ENCODE measurements at regions not wholly inside any gene's neighbourhood (a gene's known extent, or its start where the extent isn't known, plus 50 kb on each side); places are given as distances from the start of the nearest gene placed in this dataset.

DNA sequence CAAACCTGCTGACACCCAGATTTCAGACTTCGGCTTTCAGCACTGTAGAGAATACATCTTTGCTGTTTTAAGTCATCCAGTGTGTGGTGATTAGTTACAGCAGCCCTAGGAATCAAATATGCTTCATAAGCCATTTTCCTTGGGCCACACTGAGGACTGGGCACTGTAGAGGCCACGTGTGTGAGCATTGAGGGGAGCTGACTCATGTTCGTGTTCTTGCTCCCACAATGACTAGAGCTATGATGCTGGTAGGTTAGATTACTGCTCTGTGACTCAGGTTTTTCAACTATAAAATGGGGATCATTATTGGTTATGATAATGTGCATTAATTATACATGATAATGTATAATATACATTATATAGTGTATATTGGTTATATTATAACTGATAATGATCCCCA is 96.5 kb upstream of the PALM2AKAP2 start:
- no peak overlapping the region for H3K4me3 ChIP-seq (replicated peaks in 1 of 2; ENCODE audit: low read depth in 2 of 2, low read length in 2 of 2)
- no peak for TF ChIP-seq CTCF (IDR thresholded peaks at IDR 0.05; ENCODE audit: low read depth, low read length)
- DNase-seq (ENCODE audit: low read depth in 2 of 2) = peak in 1 of 2 donors; percentile 27

GRCh38 chr9:109689701-109690100 is 90.3 kb upstream of the PALM2AKAP2 start:
- H3K4me3 ChIP-seq (replicated peaks in 1 of 2; ENCODE audit: low read depth in 2 of 2, low read length in 2 of 2) = no peak overlapping the region
- no peak for DNase-seq (ENCODE audit: low read depth in 2 of 2)
- no peak for TF ChIP-seq CTCF (IDR thresholded peaks at IDR 0.05; ENCODE audit: low read depth, low read length)

DNA sequence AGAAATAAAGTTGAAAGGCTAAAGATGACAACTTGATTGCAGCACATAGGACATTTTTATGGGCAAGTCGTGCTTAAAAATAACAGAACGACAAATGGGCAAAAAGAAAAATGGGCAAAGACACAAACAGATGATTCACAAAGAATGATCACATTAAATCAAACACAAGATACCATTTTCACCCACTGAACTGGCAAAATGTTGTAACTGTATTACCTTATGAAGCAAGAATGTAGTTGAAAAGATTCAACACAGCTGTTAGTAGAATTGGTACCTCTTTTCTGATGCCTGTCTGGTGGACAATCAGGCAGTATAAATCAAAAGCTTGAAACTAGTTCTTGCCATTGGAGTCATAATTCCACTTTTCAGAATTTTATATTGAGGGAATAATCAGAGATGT is 81.0 kb upstream of the PALM2AKAP2 start:
- TF ChIP-seq CTCF (IDR thresholded peaks at IDR 0.05; ENCODE audit: low read depth, low read length) = no peak
- DNase-seq (ENCODE audit: low read depth in 2 of 2) = peak in 1 of 2 donors; percentile 8
- H3K4me3 ChIP-seq (replicated peaks in 1 of 2; ENCODE audit: low read depth in 2 of 2, low read length in 2 of 2) = no peak overlapping the region

DNA sequence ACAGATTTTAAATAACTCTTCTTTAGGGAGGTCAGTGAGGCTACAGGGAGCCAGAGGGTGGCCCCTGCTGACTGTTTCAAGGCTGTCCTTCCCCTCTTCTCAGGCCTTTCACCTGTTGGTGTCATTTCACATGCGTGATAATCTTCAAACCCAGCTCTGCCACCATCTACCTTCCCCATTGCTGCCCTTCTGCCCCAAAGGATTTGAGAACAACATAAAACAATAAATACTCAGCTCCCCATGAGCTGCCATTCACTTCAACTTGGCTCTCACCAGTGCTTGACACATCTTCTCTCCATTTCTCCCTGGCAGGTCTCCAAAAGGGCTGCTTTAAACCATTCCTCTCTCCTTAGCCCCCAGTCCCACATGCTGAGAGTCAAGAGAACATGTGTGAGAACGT is 75.5 kb upstream of the PALM2AKAP2 start:
- DNase-seq (ENCODE audit: low read depth in 2 of 2) = no peak
- TF ChIP-seq CTCF (IDR thresholded peaks at IDR 0.05; ENCODE audit: low read depth, low read length) = no peak
- H3K4me3 ChIP-seq (replicated peaks in 1 of 2; ENCODE audit: low read depth in 2 of 2, low read length in 2 of 2) = no peak overlapping the region

- H3K4me3 ChIP-seq (replicated peaks in 1 of 2; ENCODE audit: low read depth in 2 of 2, low read length in 2 of 2) = no peak overlapping the region
- no peak for TF ChIP-seq CTCF (IDR thresholded peaks at IDR 0.05; ENCODE audit: low read depth, low read length)
- peak; percentile 27 to 75 for DNase-seq (ENCODE audit: low read depth in 2 of 2)
Observed at GRCh38 chr9:109705515-109705914, 74.5 kb upstream of the PALM2AKAP2 start.

DNA sequence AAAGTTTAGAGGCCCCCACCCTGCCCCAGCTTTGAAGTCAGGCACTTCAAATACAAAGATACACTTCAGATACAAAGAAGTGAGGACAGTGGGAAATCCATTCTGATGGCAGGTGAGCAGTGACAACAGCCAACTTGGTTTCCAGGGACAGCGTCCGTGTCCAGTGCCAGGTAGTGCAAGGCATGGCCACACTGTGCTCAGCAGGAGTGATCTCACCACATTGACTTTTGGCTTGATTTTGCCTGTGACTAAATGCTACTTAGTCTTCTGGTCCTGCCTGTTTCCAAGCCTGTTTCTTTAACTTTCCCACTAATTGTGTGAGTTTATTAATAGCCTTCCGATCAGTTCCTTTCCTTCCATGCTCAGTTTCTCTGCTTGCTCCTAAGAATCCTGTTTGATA is 72.6 kb upstream of the PALM2AKAP2 start:
- H3K4me3 ChIP-seq (replicated peaks in 1 of 2; ENCODE audit: low read depth in 2 of 2, low read length in 2 of 2) = no peak overlapping the region
- DNase-seq (ENCODE audit: low read depth in 2 of 2) = no peak
- no peak for TF ChIP-seq CTCF (IDR thresholded peaks at IDR 0.05; ENCODE audit: low read depth, low read length)

GRCh38 chr9:109708451-109708945 is 71.5 kb upstream of the PALM2AKAP2 start:
- DNase-seq (ENCODE audit: low read depth in 2 of 2) = peak; percentile 9 to 10
- no peak overlapping the region for H3K4me3 ChIP-seq (replicated peaks in 1 of 2; ENCODE audit: low read depth in 2 of 2, low read length in 2 of 2)
- no peak for TF ChIP-seq CTCF (IDR thresholded peaks at IDR 0.05; ENCODE audit: low read depth, low read length)

Measured in cardiac fibroblast (primary cell).